Liver (tissue), 3 donors: ENCODE measurements at regions not wholly inside any gene's neighbourhood (a gene's known extent, or its start where the extent isn't known, plus 50 kb on each side); places are given as distances from the start of the nearest gene placed in this dataset.

Experiments
- CTCF ChIP-seq: fragments of 150-350 bp; IDR thresholded peaks from 2 replicates; pipeline ENCODE4 v1.5.1; 2017; ENCODE audit warnings: improper control_type of control experiment, low read depth, low read length; ENCODE audit not compliant: missing input control
- EGR1 ChIP-seq, 2 donors: IDR thresholded peaks; 2 replicates each; pipeline ENCODE4 v1.6.1; 2016 to 2018; ENCODE audit warnings: antibody characterized with exemption in 2 of 2, low read depth in 2 of 2
- FOXA2 ChIP-seq: IDR thresholded peaks from 2 replicates; pipeline ENCODE4 v1.6.1; 2016; ENCODE audit warnings: antibody characterized with exemption
- GABPA ChIP-seq, 2 donors: IDR thresholded peaks in 1 of 2; conservative IDR thresholded peaks in 1 of 2; 2 replicates each; pipeline ENCODE4 v1.6.1; 2016; ENCODE audit warnings: antibody characterized with exemption in 2 of 2, mild to moderate bottlenecking in 1 of 2, moderate library complexity in 1 of 2
- HNF4A ChIP-seq, 2 donors: conservative IDR thresholded peaks; 2 replicates each; pipeline ENCODE4 v1.6.1; 2016; ENCODE audit warnings: antibody characterized with exemption in 2 of 2, mild to moderate bottlenecking in 2 of 2
- HNF4G ChIP-seq: IDR thresholded peaks from 2 replicates; pipeline ENCODE4 v1.6.1; 2016; ENCODE audit warnings: antibody characterized with exemption
- RAD21 ChIP-seq, 2 donors: IDR thresholded peaks; 2 replicates each; pipeline ENCODE4 v1.6.1; 2016; ENCODE audit warnings: antibody characterized with exemption in 2 of 2, mild to moderate bottlenecking in 2 of 2
- REST ChIP-seq: IDR thresholded peaks from 2 replicates; pipeline ENCODE4 v1.6.1; 2016; ENCODE audit warnings: antibody characterized with exemption, mild to moderate bottlenecking
- SP1 ChIP-seq: IDR thresholded peaks from 2 replicates; pipeline ENCODE4 v1.6.1; 2018; ENCODE audit warnings: antibody characterized with exemption, mild to moderate bottlenecking
- TAF1 ChIP-seq: conservative IDR thresholded peaks from 2 replicates; pipeline ENCODE4 v1.6.1; 2016; ENCODE audit warnings: antibody characterized with exemption, mild to moderate bottlenecking
- YY1 ChIP-seq: IDR thresholded peaks from 2 replicates; pipeline ENCODE4 v1.6.1; 2016; ENCODE audit warnings: antibody characterized with exemption, mild to moderate bottlenecking
- TF ChIP-seq, protein P1 (sequence below): IDR thresholded peaks from 2 replicates; pipeline ENCODE4 v1.6.1; 2016; ENCODE audit warnings: antibody characterized with exemption
- TF ChIP-seq, protein P2 (sequence below): IDR thresholded peaks from 2 replicates; pipeline ENCODE4 v1.6.1; 2016; ENCODE audit warnings: antibody characterized with exemption
- donor health status: healthy.
- donor health status: healthy.

GRCh38 chr20:60732322-60732721 lies 519.7 kb upstream of the CDH4 start:
- no peak for TF ChIP-seq CTCF
- TF ChIP-seq, protein P1, sequence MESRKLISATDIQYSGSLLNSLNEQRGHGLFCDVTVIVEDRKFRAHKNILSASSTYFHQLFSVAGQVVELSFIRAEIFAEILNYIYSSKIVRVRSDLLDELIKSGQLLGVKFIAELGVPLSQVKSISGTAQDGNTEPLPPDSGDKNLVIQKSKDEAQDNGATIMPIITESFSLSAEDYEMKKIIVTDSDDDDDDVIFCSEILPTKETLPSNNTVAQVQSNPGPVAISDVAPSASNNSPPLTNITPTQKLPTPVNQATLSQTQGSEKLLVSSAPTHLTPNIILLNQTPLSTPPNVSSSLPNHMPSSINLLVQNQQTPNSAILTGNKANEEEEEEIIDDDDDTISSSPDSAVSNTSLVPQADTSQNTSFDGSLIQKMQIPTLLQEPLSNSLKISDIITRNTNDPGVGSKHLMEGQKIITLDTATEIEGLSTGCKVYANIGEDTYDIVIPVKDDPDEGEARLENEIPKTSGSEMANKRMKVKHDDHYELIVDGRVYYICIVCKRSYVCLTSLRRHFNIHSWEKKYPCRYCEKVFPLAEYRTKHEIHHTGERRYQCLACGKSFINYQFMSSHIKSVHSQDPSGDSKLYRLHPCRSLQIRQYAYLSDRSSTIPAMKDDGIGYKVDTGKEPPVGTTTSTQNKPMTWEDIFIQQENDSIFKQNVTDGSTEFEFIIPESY: no peak
- no peak for TF ChIP-seq SP1
- no peak for TF ChIP-seq GABPA (IDR thresholded peaks at IDR 0.05 in 1 of 2, conservative IDR thresholded peaks at IDR 0.05 in 1 of 2)
- no peak for TF ChIP-seq FOXA2
- TF ChIP-seq EGR1 (IDR thresholded peaks at IDR 0.05; ENCODE audit: low read depth in 2 of 2): no peak
- TF ChIP-seq, protein P2, sequence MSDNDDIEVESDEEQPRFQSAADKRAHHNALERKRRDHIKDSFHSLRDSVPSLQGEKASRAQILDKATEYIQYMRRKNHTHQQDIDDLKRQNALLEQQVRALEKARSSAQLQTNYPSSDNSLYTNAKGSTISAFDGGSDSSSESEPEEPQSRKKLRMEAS: no peak
- TF ChIP-seq REST: no peak
- no peak for TF ChIP-seq TAF1
- no peak for TF ChIP-seq RAD21 (IDR thresholded peaks at IDR 0.05)
- no peak for TF ChIP-seq HNF4G
- TF ChIP-seq YY1: no peak
- TF ChIP-seq HNF4A (conservative IDR thresholded peaks at IDR 0.05): no peak
